ENCODE measurements at regions not wholly inside any gene's neighbourhood (a gene's known extent, or its start where the extent isn't known, plus 50 kb on each side); places are given as distances from the start of the nearest gene placed in this dataset.

DNA sequence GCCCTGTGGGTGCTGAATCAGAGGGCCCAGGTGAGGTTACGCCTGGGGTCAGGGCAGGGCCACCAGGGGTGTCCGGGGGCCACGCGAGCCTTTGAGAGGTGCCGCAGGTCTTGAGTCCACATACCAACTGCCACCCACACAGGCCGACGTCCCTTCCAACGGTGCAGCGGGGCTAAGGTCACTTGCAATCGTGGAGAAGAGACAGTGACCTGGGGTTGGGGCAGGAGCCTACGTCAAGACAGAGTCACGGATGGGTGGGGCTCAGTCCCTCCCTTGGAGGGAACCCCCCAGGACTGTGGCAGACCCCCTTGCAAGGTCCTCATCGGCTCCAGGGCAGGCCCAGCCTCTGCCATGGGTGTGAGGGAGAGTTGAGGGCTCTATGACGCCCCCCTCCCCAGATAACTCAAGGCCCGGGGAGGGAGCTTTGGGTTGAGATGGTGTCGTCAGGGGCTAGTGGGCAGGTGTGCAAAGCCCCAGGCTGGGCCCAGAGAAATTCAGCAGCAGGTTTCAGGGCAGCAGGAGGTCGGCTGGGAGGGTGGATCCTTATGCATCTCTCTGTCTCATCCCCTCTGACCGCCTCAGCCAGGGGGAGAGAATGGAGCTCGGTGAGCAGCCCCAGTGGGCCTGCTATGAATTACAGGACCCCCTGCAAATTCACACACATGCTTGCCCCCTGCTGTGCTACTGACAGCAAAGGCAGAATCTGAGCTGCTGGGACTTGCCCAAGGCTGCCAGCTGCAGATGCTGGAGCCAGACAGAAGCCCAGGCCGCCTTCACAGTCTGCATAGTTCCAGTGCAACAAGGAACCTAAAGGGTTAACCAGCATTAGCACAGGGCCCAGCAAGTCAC is 60.0 kb downstream of the MYEOV start:
- intact Hi-C loops (cut with micrococcal nuclease): no loop called here
- Histone ChIP-seq H3K9ac (ENCODE audit: low read length) (peak overlapping the region; percentile 51), H4K20me1 (ENCODE audit: insufficient read depth) (no peaks in the 10 kb centered on the region; the same call in 1 of the 2 replicates), H3K9me3 (ENCODE audit: control insufficient read depth in 1 of 2, insufficient read depth in 1 of 2, low read depth in 1 of 2, low read length in 2 of 2) (peaks cover 0 to 2% of the 10 kb centered on the region in 2 experiments; a peak in 1 of 4 replicates), H2AFZ (ENCODE audit: low read depth, low read length, poor library complexity, severe bottlenecking) (no peak overlapping the region), H3K4me3 (replicated peaks in 1 of 2; ENCODE audit: low read depth in 1 of 2, low read length in 2 of 2) (no peak overlapping the region), H3K9me2 (ENCODE audit: insufficient read depth) (no peaks in the 10 kb centered on the region), H3K4me1 (ENCODE audit: control insufficient read depth in 1 of 2, insufficient read depth in 2 of 2, low read length in 2 of 2) (peaks cover 37 to 69% of the 10 kb centered on the region in 2 experiments), H3K36me3 (ENCODE audit: control insufficient read depth in 1 of 2, insufficient read depth in 2 of 2, low read length in 2 of 2) (peaks cover 0 to 2% of the 10 kb centered on the region in 2 experiments; a peak in 1 of 4 replicates), H3K27me3 (ENCODE audit: insufficient read depth, low read length) (no peaks in the 10 kb centered on the region), H3K79me2 (ENCODE audit: insufficient read depth, low read length) (peaks cover 76% of the 10 kb centered on the region), H3K4me2 (ENCODE audit: low read length) (peak overlapping the region; percentile 76), H3K27ac (ENCODE audit: low read depth, low read length) (peak overlapping the region; percentile 58)
- DNase-seq (ENCODE audit: low read depth, low spot score) (no peak), ATAC-seq (no peak)
- POLR2A ChIA-PET: no interaction called here
- RAD21 ChIA-PET (ENCODE audit: low non-redundant PET in 1 of 2, low total read pairs in 2 of 2, uncharacterized antibody in 2 of 2, unreplicated experiment in 2 of 2): no interaction called here
- CTCF ChIA-PET: interaction anchor here (0.6 kb wide), 1 partner anchor 223 kb away, joined by 3 read pairs; no protein-coding TSS in a partner anchor
- no TSS peak for BruUV-seq (replicated peaks)
- TF ChIP-seq YY1 (IDR thresholded peaks at IDR 0.05; ENCODE audit: extremely low read depth, insufficient replicate concordance, low read depth, low read length): no peak
- no peak for TF ChIP-seq RAD21 (IDR thresholded peaks at IDR 0.05; ENCODE audit: low read depth)
- TF ChIP-seq, protein P1, sequence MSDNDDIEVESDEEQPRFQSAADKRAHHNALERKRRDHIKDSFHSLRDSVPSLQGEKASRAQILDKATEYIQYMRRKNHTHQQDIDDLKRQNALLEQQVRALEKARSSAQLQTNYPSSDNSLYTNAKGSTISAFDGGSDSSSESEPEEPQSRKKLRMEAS (IDR thresholded peaks at IDR 0.05): no peak

DNA sequence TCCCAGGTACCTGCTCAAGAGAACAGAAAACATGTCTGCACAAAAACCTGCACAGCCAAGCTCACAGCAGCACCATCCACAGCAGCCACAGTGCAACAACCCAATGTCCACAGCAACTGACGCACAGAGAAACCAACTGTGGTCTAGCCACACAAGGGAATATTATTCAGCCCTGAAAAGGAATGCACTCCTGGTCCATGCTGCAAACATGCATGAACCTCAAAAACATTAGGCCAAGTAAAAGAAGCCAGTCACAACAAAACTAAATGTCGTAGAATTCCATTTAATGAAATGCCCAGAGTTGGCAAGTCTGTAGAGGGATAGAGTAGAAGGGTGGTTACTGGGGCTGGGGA is 60.6 kb downstream of the MYEOV start:
- no TSS peak for BruUV-seq (replicated peaks)
- no peaks in the 10 kb centered on the region for H3K27me3 ChIP-seq (ENCODE audit: insufficient read depth, low read length)
- peaks cover 37 to 69% of the 10 kb centered on the region in 2 experiments for H3K4me1 ChIP-seq (ENCODE audit: control insufficient read depth in 1 of 2, insufficient read depth in 2 of 2, low read length in 2 of 2)
- TF ChIP-seq, protein P2, sequence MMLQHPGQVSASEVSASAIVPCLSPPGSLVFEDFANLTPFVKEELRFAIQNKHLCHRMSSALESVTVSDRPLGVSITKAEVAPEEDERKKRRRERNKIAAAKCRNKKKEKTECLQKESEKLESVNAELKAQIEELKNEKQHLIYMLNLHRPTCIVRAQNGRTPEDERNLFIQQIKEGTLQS (IDR thresholded peaks at IDR 0.05): no peak
- TF ChIP-seq ELF1 (IDR thresholded peaks at IDR 0.05; ENCODE audit: borderline replicate concordance, low read depth): no peak
- TF ChIP-seq EZH2 (IDR thresholded peaks at IDR 0.05): no peak
- no peak for TF ChIP-seq CEBPB (IDR thresholded peaks at IDR 0.05; ENCODE audit: low read depth)
- TF ChIP-seq, protein P3, sequence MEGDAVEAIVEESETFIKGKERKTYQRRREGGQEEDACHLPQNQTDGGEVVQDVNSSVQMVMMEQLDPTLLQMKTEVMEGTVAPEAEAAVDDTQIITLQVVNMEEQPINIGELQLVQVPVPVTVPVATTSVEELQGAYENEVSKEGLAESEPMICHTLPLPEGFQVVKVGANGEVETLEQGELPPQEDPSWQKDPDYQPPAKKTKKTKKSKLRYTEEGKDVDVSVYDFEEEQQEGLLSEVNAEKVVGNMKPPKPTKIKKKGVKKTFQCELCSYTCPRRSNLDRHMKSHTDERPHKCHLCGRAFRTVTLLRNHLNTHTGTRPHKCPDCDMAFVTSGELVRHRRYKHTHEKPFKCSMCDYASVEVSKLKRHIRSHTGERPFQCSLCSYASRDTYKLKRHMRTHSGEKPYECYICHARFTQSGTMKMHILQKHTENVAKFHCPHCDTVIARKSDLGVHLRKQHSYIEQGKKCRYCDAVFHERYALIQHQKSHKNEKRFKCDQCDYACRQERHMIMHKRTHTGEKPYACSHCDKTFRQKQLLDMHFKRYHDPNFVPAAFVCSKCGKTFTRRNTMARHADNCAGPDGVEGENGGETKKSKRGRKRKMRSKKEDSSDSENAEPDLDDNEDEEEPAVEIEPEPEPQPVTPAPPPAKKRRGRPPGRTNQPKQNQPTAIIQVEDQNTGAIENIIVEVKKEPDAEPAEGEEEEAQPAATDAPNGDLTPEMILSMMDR (IDR thresholded peaks at IDR 0.05 in 2 of 3, conservative IDR thresholded peaks at IDR 0.05 in 1 of 3; ENCODE audit: borderline replicate concordance in 1 of 3, insufficient read depth in 1 of 3, low read depth in 2 of 3, low read length in 2 of 3): no peak
- TF ChIP-seq CBX3 (IDR thresholded peaks at IDR 0.05; ENCODE audit: low read depth): no peak
- TF ChIP-seq EGR1 (IDR thresholded peaks at IDR 0.05; ENCODE audit: low read depth): no peak
- TF ChIP-seq, protein P1 (IDR thresholded peaks at IDR 0.05): no peak
- TF ChIP-seq ZNF274 (IDR thresholded peaks at IDR 0.05; ENCODE audit: low read depth, low read length): no peak
- no peak for TF ChIP-seq YY1 (IDR thresholded peaks at IDR 0.05; ENCODE audit: extremely low read depth, insufficient replicate concordance, low read depth, low read length)
- no peak for TF ChIP-seq FOSL1 (IDR thresholded peaks at IDR 0.05; ENCODE audit: low read depth)
- H3K9ac ChIP-seq (ENCODE audit: low read length): no peak overlapping the region
- H3K9me2 ChIP-seq (ENCODE audit: insufficient read depth): no peaks in the 10 kb centered on the region
- no peak overlapping the region for H3K4me2 ChIP-seq (ENCODE audit: low read length)
- H3K79me2 ChIP-seq (ENCODE audit: insufficient read depth, low read length): peaks cover 70% of the 10 kb centered on the region
- peaks cover 0 to 6% of the 10 kb centered on the region in 2 experiments; a peak in 1 of 4 replicates for H3K36me3 ChIP-seq (ENCODE audit: control insufficient read depth in 1 of 2, insufficient read depth in 2 of 2, low read length in 2 of 2)
- H3K4me3 ChIP-seq (replicated peaks in 1 of 2; ENCODE audit: low read depth in 1 of 2, low read length in 2 of 2): no peak overlapping the region
- no peak overlapping the region for H3K27ac ChIP-seq (ENCODE audit: low read depth, low read length)
- ChIA-PET RAD21 (ENCODE audit: low non-redundant PET in 1 of 2, low total read pairs in 2 of 2, uncharacterized antibody in 2 of 2, unreplicated experiment in 2 of 2) (no interaction called here), POLR2A (no interaction called here), CTCF (no interaction called here)
- H4K20me1 ChIP-seq (ENCODE audit: insufficient read depth): no peaks in the 10 kb centered on the region; the same call in 1 of the 2 replicates
- DNase-seq (ENCODE audit: low read depth, low spot score) (no peak), ATAC-seq (no peak)
- H2AFZ ChIP-seq (ENCODE audit: low read depth, low read length, poor library complexity, severe bottlenecking): no peak overlapping the region
- peaks cover 0 to 7% of the 10 kb centered on the region in 2 experiments; a peak in 1 of 4 replicates for H3K9me3 ChIP-seq (ENCODE audit: control insufficient read depth in 1 of 2, insufficient read depth in 1 of 2, low read depth in 1 of 2, low read length in 2 of 2)
- intact Hi-C loops (cut with micrococcal nuclease): no loop called here
